GM10266 (cell line): ENCODE measurements at regions not wholly inside any gene's neighbourhood (a gene's known extent, or its start where the extent isn't known, plus 50 kb on each side); places are given as distances from the start of the nearest gene placed in this dataset.

Source experiments
- DNase-seq: peaks from one replicate; pipeline ENCODE4 v3.0.0; 2012; ENCODE audit errors: extremely low spot score
- CTCF ChIP-seq: IDR thresholded peaks from 2 replicates; pipeline ENCODE4 v1.5.1; 2012; ENCODE audit warnings: mild to moderate bottlenecking, low read depth; ENCODE audit not compliant: control insufficient read depth, insufficient read depth; ENCODE audit errors: missing control alignments

GRCh38 chr10:33386926-33387325, 52.5 kb upstream of the NRP1 start:
- no peak for DNase-seq
- no peak for TF ChIP-seq CTCF

DNA sequence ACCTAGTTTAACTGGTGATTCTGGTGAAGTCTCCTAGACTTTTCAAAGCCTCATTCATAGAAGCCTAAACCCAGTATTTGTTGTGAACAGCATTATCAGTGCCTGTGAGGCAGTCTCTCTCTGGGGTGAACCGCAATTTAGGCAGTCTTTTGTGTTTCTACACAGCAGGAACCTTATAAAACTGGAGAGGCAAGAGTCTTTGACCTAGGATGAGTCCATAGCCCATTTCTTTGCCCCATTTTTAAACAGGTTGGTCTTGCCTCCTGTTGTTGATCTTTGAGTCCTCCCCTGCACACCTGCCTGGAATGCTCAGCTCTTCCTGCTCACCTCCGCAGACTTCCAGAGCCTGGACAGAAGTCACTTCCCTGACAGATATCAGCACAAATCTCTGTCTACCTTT, 51.2 kb upstream of the NRP1 start:
- TF ChIP-seq CTCF: no peak

DNA sequence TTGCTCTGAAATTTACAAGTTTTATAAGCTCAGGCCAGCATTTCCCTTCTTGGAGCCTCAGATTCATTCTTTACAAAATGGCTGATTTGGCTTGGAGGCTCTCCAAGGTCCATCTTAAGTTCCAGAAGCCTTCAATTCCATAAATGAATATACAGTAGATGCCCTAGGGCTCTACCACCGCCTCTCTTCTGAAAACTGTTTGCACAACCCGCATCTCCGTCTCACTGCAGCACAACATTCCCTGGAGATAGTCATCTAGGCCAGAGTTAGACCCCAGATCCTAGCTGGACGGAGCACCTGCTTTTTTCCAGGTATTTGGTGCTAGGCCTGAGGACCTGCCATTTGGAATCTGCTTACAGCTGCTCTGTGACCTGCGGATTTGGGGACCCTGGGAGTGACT, 50.5 kb upstream of the NRP1 start:
- no peak for TF ChIP-seq CTCF
- no peak for DNase-seq

More for the DNA sequence above, 51.2 kb upstream of the NRP1 start:
- DNase-seq: no peak
